Hematopoietic multipotent progenitor cell (in vitro differentiated cells): ENCODE measurements at regions not wholly inside any gene's neighbourhood (a gene's known extent, or its start where the extent isn't known, plus 50 kb on each side); places are given as distances from the start of the nearest gene placed in this dataset.

ENCODE experiments used
- DNase-seq, 3 donors: peaks; one replicate each; pipeline ENCODE4 v3.0.0-alpha.2; 2011 to 2015; ENCODE audit warnings: low read depth in 2 of 3, low spot score in 2 of 3

- no peak for DNase-seq
Measured at GRCh38 chr12:41778934-41779333, 365.7 kb downstream of the GXYLT1 start.

- no peak for DNase-seq
Measured at GRCh38 chr12:41777064-41777790, 367.4 kb downstream of the GXYLT1 start.

- DNase-seq: no peak
Measured at GRCh38 chr12:41772478-41772877, 372.2 kb downstream of the GXYLT1 start.

GRCh38 chr12:41769810-41770209 lies 374.9 kb downstream of the GXYLT1 start:
- no peak for DNase-seq

GRCh38 chr12:41768456-41768855 lies 376.2 kb downstream of the GXYLT1 start:
- DNase-seq: no peak

GRCh38 chr12:41762691-41763090 lies 382.0 kb downstream of the GXYLT1 start:
- no peak for DNase-seq

- no peak for DNase-seq
Measured at GRCh38 chr12:41745593-41745992, 399.1 kb downstream of the GXYLT1 start.

- no peak for DNase-seq
Measured at GRCh38 chr12:41743835-41744234, 400.8 kb downstream of the GXYLT1 start.

- no peak for DNase-seq
Measured at GRCh38 chr12:41739066-41739465, 405.6 kb downstream of the GXYLT1 start.

GRCh38 chr12:41737423-41737822 lies 407.3 kb downstream of the GXYLT1 start:
- DNase-seq: no peak

GRCh38 chr12:41736436-41736835 lies 408.2 kb downstream of the GXYLT1 start:
- DNase-seq: no peak

- DNase-seq: no peak
Measured at GRCh38 chr12:41731691-41732090, 413.0 kb downstream of the GXYLT1 start.

GRCh38 chr12:41731061-41731460 lies 413.6 kb downstream of the GXYLT1 start:
- no peak for DNase-seq

- peak in 2 of 3 donors; percentile 43 to 81 for DNase-seq
Measured at GRCh38 chr12:41724216-41724615, 420.5 kb downstream of the GXYLT1 start.

GRCh38 chr12:41719214-41719613 lies 425.5 kb downstream of the GXYLT1 start:
- no peak for DNase-seq

- no peak for DNase-seq
Measured at GRCh38 chr12:41715256-41715655, 429.4 kb downstream of the GXYLT1 start.

- DNase-seq: no peak
Measured at GRCh38 chr12:41709463-41710285, 435.0 kb downstream of the GXYLT1 start.

- DNase-seq: no peak
Measured at GRCh38 chr12:41709012-41709411, 435.7 kb downstream of the GXYLT1 start.

- DNase-seq: no peak
Measured at GRCh38 chr12:41706376-41706775, 438.3 kb downstream of the GXYLT1 start.

GRCh38 chr12:41701943-41702601 lies 442.6 kb downstream of the GXYLT1 start:
- peak in 1 of 3 donors; percentile 2 for DNase-seq

GRCh38 chr12:41700940-41701339 lies 443.7 kb downstream of the GXYLT1 start:
- no peak for DNase-seq

GRCh38 chr12:41699658-41700057 lies 445.0 kb downstream of the GXYLT1 start:
- DNase-seq: no peak
